Liver (tissue), 3 donors: ENCODE measurements at regions not wholly inside any gene's neighbourhood (a gene's known extent, or its start where the extent isn't known, plus 50 kb on each side); places are given as distances from the start of the nearest gene placed in this dataset.

Source experiments
- EGR1 ChIP-seq, 2 donors: IDR thresholded peaks; 2 replicates each; pipeline ENCODE4 v1.6.1; 2016 to 2018; ENCODE audit warnings: antibody characterized with exemption in 2 of 2, low read depth in 2 of 2
- FOXA2 ChIP-seq: IDR thresholded peaks from 2 replicates; pipeline ENCODE4 v1.6.1; 2016; ENCODE audit warnings: antibody characterized with exemption
- GABPA ChIP-seq, 2 donors: IDR thresholded peaks in 1 of 2; conservative IDR thresholded peaks in 1 of 2; 2 replicates each; pipeline ENCODE4 v1.6.1; 2016; ENCODE audit warnings: antibody characterized with exemption in 2 of 2, mild to moderate bottlenecking in 1 of 2, moderate library complexity in 1 of 2
- HNF4A ChIP-seq, 2 donors: conservative IDR thresholded peaks; 2 replicates each; pipeline ENCODE4 v1.6.1; 2016; ENCODE audit warnings: antibody characterized with exemption in 2 of 2, mild to moderate bottlenecking in 2 of 2
- JUND ChIP-seq, 2 donors: IDR thresholded peaks; 2 replicates each; pipeline ENCODE4 v1.6.1; 2016; ENCODE audit warnings: antibody characterized with exemption in 2 of 2
- RAD21 ChIP-seq, 2 donors: IDR thresholded peaks; 2 replicates each; pipeline ENCODE4 v1.6.1; 2016; ENCODE audit warnings: antibody characterized with exemption in 2 of 2, mild to moderate bottlenecking in 2 of 2
- RXRA ChIP-seq, 2 donors: IDR thresholded peaks; 2 replicates each; pipeline ENCODE4 v1.6.1; 2017 to 2018; ENCODE audit warnings: antibody characterized with exemption in 2 of 2, mild to moderate bottlenecking in 1 of 2
- SP1 ChIP-seq: IDR thresholded peaks from 2 replicates; pipeline ENCODE4 v1.6.1; 2018; ENCODE audit warnings: antibody characterized with exemption, mild to moderate bottlenecking
- TAF1 ChIP-seq: conservative IDR thresholded peaks from 2 replicates; pipeline ENCODE4 v1.6.1; 2016; ENCODE audit warnings: antibody characterized with exemption, mild to moderate bottlenecking
- YY1 ChIP-seq: IDR thresholded peaks from 2 replicates; pipeline ENCODE4 v1.6.1; 2016; ENCODE audit warnings: antibody characterized with exemption, mild to moderate bottlenecking
- TF ChIP-seq, protein P1 (sequence below): fragments of 150-350 bp; IDR thresholded peaks from 2 replicates; pipeline ENCODE4 v1.5.1; 2017; ENCODE audit warnings: improper control_type of control experiment, low read depth, low read length; ENCODE audit not compliant: missing input control
- TF ChIP-seq, protein P2 (sequence below): IDR thresholded peaks from 2 replicates; pipeline ENCODE4 v1.6.1; 2016; ENCODE audit warnings: antibody characterized with exemption, mild to moderate bottlenecking
- TF ChIP-seq, protein P3 (sequence below): IDR thresholded peaks from 2 replicates; pipeline ENCODE4 v1.6.1; 2016; ENCODE audit warnings: antibody characterized with exemption
- TF ChIP-seq, protein P4 (sequence below): IDR thresholded peaks from 2 replicates; pipeline ENCODE4 v1.6.1; 2016; ENCODE audit warnings: antibody characterized with exemption
- donor health status: healthy.
- donor health status: healthy.

DNA sequence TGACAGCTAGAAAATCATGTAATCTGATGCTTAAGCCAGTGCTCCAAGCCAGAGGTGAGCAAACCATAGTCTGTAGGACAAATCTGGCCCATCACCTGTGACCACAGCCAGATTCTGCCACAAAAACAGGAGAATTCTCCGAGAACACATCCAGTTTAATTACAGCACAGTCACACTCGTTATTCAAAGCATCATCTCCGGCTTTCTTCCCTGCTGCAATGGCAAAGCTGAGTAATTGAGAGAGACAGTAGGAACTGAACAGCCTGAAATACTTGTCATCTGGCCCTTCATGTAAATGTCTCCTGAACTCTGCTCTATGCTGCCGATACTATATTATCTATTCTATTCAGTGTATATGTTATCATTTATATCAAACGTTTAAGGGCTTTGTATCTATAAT lies 121.4 kb upstream of the FOXF1 start:
- TF ChIP-seq, protein P1, sequence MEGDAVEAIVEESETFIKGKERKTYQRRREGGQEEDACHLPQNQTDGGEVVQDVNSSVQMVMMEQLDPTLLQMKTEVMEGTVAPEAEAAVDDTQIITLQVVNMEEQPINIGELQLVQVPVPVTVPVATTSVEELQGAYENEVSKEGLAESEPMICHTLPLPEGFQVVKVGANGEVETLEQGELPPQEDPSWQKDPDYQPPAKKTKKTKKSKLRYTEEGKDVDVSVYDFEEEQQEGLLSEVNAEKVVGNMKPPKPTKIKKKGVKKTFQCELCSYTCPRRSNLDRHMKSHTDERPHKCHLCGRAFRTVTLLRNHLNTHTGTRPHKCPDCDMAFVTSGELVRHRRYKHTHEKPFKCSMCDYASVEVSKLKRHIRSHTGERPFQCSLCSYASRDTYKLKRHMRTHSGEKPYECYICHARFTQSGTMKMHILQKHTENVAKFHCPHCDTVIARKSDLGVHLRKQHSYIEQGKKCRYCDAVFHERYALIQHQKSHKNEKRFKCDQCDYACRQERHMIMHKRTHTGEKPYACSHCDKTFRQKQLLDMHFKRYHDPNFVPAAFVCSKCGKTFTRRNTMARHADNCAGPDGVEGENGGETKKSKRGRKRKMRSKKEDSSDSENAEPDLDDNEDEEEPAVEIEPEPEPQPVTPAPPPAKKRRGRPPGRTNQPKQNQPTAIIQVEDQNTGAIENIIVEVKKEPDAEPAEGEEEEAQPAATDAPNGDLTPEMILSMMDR: no peak
- TF ChIP-seq RAD21 (IDR thresholded peaks at IDR 0.05): no peak
- TF ChIP-seq, protein P2, sequence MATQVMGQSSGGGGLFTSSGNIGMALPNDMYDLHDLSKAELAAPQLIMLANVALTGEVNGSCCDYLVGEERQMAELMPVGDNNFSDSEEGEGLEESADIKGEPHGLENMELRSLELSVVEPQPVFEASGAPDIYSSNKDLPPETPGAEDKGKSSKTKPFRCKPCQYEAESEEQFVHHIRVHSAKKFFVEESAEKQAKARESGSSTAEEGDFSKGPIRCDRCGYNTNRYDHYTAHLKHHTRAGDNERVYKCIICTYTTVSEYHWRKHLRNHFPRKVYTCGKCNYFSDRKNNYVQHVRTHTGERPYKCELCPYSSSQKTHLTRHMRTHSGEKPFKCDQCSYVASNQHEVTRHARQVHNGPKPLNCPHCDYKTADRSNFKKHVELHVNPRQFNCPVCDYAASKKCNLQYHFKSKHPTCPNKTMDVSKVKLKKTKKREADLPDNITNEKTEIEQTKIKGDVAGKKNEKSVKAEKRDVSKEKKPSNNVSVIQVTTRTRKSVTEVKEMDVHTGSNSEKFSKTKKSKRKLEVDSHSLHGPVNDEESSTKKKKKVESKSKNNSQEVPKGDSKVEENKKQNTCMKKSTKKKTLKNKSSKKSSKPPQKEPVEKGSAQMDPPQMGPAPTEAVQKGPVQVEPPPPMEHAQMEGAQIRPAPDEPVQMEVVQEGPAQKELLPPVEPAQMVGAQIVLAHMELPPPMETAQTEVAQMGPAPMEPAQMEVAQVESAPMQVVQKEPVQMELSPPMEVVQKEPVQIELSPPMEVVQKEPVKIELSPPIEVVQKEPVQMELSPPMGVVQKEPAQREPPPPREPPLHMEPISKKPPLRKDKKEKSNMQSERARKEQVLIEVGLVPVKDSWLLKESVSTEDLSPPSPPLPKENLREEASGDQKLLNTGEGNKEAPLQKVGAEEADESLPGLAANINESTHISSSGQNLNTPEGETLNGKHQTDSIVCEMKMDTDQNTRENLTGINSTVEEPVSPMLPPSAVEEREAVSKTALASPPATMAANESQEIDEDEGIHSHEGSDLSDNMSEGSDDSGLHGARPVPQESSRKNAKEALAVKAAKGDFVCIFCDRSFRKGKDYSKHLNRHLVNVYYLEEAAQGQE: no peak
- TF ChIP-seq GABPA (IDR thresholded peaks at IDR 0.05 in 1 of 2, conservative IDR thresholded peaks at IDR 0.05 in 1 of 2): no peak
- TF ChIP-seq YY1: no peak
- no peak for TF ChIP-seq TAF1
- TF ChIP-seq, protein P3, sequence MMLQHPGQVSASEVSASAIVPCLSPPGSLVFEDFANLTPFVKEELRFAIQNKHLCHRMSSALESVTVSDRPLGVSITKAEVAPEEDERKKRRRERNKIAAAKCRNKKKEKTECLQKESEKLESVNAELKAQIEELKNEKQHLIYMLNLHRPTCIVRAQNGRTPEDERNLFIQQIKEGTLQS: no peak
- TF ChIP-seq, protein P4, sequence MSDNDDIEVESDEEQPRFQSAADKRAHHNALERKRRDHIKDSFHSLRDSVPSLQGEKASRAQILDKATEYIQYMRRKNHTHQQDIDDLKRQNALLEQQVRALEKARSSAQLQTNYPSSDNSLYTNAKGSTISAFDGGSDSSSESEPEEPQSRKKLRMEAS: no peak
- TF ChIP-seq JUND (IDR thresholded peaks at IDR 0.05): no peak
- no peak for TF ChIP-seq SP1
- no peak for TF ChIP-seq EGR1 (IDR thresholded peaks at IDR 0.05; ENCODE audit: low read depth in 2 of 2)
- TF ChIP-seq FOXA2: no peak
- no peak for TF ChIP-seq HNF4A (conservative IDR thresholded peaks at IDR 0.05)
- TF ChIP-seq RXRA (IDR thresholded peaks at IDR 0.05): no peak
